NCI-H69 (cell line): ENCODE measurements at regions not wholly inside any gene's neighbourhood (a gene's known extent, or its start where the extent isn't known, plus 50 kb on each side); places are given as distances from the start of the nearest gene placed in this dataset.
"Not testable (repeated sequence)": the region's sequence is repeated elsewhere in the genome, so short reads cannot be mapped to it uniquely, and the experiment has no call there.

Experiments used
- DNase-seq: peaks from one replicate; lab custom pipeline; 2025; lab: John Stamatoyannopoulos, UW

DNA sequence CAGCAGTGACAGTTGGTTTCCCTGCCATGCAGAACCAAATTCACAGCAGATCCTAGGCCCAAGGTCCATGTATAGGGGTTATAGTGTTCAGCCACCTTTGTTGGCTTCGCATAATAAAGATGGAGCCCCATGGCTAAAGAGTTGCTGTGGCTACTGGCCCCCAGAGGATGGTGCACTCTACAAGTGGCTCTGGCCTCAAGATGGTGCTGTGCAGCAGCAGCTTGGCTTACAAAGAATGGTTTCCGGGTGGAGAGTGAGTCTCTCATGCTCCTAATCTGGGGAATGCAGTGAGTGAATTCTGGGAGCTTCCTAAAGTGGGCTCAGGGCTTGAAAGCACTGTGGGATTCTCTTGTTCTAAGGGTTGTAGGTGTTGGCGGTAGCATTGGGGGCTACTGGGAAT, 1199.7 kb downstream of the CNTNAP5 start:
- no peak for DNase-seq

DNA sequence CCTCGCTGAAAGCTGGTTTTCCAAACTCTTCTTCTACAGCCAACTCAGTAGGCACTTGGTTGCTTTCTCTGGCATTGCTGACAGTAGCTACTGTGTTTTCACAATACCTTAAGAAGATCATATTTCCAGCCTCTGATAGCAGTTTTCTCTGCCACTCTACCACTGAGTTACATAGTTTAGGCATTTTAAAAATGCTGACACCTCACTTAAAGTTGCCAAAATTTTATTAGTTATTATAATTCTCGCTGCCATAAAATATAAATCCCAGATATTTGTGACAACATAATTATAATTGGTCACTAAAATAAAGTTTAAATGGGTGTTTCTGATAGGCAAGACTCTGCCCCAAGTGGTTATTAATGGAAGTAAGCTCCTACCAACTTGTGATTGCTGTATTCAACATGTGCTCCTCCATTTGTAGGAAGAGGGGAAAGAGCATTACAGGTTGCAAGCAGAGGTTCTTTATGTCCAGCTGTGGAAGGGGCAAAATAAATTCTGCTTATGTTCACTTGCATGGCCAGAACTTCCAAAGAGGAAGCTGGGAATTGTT, 1202.8 kb downstream of the CNTNAP5 start:
- no peak for DNase-seq

DNA sequence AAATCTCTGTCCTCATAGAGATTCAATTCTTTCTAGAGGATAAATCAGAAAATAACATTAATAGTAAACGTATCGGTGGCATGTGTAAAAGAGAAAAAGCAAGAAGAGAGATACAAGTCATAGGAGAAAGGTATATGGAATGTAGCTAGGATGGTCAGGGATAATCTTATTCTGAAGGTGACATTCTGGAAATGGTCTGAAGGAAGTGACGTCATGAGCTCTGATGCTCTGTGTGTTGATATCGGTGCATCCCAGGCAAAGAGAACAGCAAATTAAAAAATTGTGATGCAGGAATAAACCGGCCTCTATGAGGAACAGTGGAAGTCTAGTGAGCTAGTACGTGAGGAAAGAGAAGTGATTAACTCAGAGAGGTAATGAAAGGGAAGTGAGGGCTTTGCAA, 1215.8 kb downstream of the CNTNAP5 start:
- no peak for DNase-seq

GRCh38 chr2:125243074-125243473, 1218.0 kb downstream of the CNTNAP5 start:
- DNase-seq, result no peak

- DNase-seq, result no peak
Measured at GRCh38 chr2:125254010-125254409, 1228.9 kb downstream of the CNTNAP5 start.

- no peak for DNase-seq
Measured at GRCh38 chr2:125259451-125259850, 1234.4 kb downstream of the CNTNAP5 start.

DNA sequence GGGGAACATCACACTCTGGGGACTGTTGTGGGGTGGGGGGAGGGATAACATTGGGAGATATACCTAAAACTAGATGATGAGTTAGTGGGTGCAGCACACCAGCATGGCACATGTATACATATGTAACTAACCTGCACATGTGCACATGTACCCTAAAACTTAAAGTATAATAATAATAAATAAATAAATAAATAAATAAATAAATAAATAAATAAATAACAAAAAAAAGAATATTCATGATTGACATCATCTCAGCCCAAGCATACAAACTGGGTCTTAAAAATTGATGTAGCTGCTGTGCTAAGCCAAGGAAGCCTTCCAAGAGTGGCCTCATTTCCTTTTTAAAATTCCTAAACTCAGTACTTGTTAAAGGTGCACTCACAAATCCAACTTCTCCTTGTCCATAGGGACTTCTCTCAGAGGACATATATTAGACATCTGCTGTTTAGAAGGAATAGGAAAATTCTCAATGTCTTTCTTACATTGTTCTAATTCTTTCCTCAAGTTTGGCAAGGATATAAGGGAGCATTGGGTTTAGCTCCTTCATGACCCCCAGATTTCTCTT, 1235.4 kb downstream of the CNTNAP5 start:
- DNase-seq, result not testable (repeated sequence)

- no peak for DNase-seq
Measured at GRCh38 chr2:125264453-125264852, 1239.4 kb downstream of the CNTNAP5 start.

GRCh38 chr2:125267683-125268082, 1242.6 kb downstream of the CNTNAP5 start:
- no peak for DNase-seq

GRCh38 chr2:125272651-125273050, 1247.6 kb downstream of the CNTNAP5 start:
- no peak for DNase-seq

DNA sequence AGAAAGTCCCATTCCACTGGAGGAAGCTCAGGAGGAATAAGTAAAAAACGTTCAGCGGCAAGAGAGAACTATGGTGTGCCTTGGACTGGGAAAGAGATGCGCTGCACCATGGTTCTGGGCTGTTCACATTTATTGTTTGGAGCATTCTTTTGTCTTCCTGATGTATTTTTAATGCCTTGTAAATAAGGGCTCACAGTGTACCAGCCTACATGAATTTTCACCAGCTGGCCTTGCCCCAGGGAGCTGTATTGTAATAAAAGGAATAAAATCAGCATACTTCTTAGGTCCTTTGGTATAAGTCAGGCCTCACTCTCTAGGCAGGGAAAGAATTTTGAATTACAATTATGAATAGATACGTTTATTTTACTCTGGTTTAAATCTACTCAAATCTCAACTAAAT, 1249.6 kb downstream of the CNTNAP5 start:
- DNase-seq, result no peak

- DNase-seq, result no peak
Measured at GRCh38 chr2:125280265-125280664, 1255.2 kb downstream of the CNTNAP5 start.

DNA sequence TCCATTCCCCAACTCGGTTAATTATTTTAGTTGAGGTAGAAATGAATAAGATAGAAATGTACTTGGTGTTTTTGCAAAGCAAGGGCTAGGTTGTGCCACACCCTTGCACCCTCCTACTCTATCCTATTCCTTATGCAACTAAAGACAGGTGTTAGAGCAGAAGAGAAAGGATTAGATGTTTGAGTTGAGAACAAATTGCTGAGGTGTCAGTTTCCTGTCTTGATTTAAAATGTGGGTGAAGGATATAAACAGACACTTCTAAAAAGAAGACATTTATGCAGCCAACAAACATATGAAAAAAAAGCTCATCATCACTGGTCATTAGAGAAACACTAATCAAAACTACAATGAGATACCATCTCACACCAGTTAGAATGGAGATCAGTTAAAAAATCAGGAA, 1256.2 kb downstream of the CNTNAP5 start:
- DNase-seq, result no peak

DNA sequence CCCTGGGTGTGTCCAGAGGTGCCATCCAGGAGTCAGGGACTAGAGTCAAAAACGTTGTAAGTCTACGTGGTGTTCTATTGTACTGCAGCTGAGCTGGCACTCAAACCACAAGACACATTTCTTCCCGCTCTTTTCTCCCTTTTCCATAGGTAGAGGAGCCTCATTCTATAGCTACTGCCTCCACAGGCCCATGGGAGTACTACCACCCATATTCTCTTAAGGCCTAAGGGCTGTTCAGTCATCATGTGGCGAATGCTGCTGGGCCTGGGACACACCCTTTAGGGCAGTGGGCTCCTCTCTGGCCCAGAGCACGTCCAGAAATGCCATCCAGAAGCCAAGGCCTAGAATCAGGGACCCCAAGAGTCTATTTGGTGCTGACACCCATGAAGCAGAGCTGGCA, 1271.7 kb downstream of the CNTNAP5 start:
- DNase-seq, result no peak

GRCh38 chr2:125310657-125311364, 1285.7 kb downstream of the CNTNAP5 start:
- no peak for DNase-seq

- no peak for DNase-seq
Measured at GRCh38 chr2:125312342-125312741, 1287.3 kb downstream of the CNTNAP5 start.

- DNase-seq, result no peak
Measured at GRCh38 chr2:125313806-125314205, 1288.7 kb downstream of the CNTNAP5 start.

DNA sequence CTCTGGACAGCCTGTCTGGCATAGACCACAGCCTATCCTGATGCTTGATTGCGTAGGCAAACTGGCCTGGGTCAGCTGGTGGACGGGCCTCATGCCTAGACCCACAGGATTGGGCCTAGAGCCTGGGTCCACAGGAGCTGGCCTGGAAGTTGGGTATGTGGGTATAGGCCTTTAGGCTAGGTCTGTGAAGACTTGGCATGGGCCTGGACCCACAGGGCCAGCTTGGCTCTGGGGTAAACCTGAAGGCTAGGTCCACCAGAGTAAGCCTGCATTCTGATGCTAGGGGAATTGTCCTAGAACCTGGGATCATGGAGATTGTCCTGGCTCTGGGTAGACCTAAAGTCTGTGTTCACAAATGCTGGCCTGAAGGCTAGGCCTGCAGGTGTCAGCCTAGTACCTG, 1293.7 kb downstream of the CNTNAP5 start:
- DNase-seq, result no peak

DNA sequence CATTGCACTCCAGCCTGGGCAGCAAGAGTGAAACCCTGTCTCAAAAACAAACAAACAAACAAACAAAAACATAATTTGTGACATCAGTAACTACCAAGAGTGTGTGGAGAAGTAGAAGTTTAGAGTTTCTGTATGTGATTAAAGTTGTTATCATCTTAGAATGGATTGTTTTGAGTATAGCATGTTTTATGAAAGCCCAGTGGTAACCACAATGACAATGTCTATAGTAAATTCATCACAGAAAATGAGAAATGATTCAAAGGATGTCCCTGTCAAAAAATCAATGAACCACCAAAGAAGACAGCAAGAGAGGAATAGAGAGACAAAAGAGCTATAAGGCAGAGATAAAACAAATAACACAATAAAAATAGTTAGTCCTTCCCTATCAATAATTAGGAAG, 1299.2 kb downstream of the CNTNAP5 start:
- no peak for DNase-seq

DNA sequence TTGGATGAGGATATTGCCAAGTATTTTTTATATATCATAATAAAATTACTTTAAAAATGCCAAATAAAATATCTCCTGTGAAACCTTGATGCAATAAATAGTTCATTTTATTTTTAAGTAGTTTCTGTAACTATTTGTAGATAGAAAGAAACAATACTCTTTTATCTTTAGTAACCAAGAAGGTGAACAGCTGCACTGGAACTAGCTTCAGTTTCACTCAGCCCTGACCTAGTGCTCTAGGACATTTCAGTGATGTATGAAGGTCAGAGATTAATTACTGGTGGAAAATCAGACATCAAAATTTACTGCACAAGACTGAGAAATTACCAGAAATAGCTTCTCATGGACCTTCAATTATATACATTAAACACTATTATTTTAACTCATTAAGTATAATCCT, 1305.0 kb downstream of the CNTNAP5 start:
- DNase-seq, result no peak

DNA sequence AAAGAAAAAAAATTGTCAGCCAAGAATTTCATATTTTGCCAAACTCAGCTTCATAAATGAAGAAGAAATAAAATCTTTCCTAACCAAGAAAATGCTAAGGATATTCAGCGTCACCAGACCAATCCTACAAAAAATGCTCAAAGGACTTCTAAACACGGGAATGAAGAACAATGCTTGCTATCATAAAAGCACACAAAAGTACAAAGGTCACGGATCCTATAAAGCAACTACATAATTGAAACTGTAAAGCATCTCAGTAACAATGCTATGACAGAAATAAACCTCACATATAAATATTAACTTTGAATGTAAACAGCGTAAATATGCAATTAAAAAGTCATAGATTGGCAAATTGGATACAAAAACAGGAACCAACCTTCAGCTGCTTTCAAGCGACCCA, 1314.6 kb upstream of the GYPC start:
- DNase-seq, result no peak

- DNase-seq, result not testable (repeated sequence)
Measured at GRCh38 chr2:125353542-125353941, 1302.4 kb upstream of the GYPC start.

- DNase-seq, result no peak
Measured at GRCh38 chr2:125364192-125364983, 1291.6 kb upstream of the GYPC start.
